ENCODE measurements at regions not wholly inside any gene's neighbourhood (a gene's known extent, or its start where the extent isn't known, plus 50 kb on each side); places are given as distances from the start of the nearest gene placed in this dataset.

GRCh38 chr1:199725002-199725565 is 302.4 kb upstream of the NR5A2 start:
- no peak for DNase-seq

DNA sequence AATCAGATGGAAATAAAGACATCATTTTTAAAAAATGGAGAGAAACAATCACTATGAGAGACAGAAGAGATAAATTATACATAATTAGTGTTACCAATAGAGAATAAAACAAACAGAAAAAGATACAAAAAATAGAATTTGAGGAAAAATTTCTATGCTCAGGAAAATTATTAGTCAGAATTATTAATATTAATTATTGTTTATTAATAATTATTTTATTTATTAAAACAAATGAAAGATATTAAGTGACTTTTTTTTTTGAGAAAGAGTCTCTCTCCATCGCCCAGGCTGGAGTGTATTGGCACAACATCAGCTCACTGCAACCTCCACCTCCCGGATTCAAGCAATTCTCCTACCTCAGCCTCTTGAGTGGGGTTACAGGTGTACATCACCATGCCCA is 299.8 kb upstream of the NR5A2 start:
- DNase-seq = no peak

GRCh38 chr1:199728345-199728744 is 299.2 kb upstream of the NR5A2 start:
- DNase-seq = no peak

GRCh38 chr1:199733125-199733524 is 294.4 kb upstream of the NR5A2 start:
- no peak for DNase-seq

DNA sequence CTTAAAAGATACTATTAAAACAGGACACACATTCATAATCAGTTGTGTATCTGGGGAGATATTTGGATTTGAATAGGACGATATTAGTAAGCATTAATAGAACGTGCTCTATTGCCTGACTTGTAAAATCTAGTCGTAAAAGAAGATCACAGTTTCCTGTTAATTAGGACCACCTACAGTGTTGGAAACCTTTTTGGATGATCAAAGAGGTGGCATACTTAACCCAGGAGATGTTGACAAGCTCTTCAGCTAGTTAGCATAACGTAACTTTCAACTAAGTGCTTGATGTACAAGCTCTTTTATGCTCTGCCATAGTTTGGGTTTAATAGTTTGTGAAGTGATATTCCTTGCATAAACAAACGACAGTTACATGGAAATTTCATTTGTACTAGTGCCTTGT is 293.3 kb upstream of the NR5A2 start:
- no peak for DNase-seq

GRCh38 chr1:199735660-199736059 is 291.9 kb upstream of the NR5A2 start:
- DNase-seq = no peak

DNA sequence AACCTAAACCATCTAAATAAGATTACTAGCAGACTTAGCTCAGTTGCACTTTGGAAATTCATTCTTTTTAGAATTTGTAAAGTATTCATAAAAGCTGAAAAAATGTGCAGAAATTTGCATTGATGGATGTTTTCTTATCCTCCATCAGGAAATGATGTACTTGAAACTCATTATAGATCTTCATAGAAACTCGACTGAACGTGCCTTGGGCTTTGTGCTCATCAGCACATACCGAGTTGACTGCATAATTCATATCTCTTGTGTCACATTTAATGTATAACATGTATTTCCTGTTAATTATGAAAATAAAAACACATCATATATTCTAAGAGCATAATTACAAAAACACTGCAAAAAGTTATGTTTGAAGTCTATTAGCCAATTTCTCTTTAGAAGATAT is 290.9 kb upstream of the NR5A2 start:
- DNase-seq = no peak

GRCh38 chr1:199741586-199741985 is 285.9 kb upstream of the NR5A2 start:
- no peak for DNase-seq

GRCh38 chr1:199742547-199742946 is 285.0 kb upstream of the NR5A2 start:
- DNase-seq = no peak

GRCh38 chr1:199743227-199743626 is 284.3 kb upstream of the NR5A2 start:
- no peak for DNase-seq

DNA sequence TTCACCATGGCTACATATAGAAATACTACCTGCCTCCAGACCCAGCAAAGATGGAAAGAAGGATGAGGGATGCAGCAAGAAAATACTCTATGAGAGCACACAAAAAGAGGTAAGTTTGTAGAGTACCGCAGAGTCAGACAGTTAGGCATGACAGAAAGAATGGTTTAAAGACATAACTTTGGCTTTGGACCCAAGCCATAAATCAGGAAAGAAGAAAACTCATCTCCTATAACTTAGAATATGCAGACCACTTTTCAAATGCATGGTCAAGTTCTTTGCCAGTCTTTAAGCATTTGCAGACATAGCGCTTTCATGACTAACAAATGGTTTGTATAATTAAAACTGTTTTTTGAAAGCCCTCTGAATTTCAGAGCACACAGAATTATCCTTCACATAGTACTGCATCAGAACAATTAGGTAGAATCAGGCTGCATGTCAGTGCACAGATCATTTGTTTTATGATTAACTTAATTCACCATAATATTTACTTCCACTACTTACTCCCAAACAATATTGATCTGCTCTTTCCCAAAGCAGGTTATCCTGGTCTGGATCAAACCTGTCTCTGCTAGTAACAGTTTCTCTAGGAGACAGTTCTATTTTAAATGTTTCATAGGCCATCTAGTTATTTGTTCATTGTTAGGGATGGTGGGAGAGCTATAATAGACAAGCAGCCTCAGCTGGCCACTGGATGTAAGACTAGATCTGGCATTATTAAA is 280.7 kb upstream of the NR5A2 start:
- DNase-seq = no peak

DNA sequence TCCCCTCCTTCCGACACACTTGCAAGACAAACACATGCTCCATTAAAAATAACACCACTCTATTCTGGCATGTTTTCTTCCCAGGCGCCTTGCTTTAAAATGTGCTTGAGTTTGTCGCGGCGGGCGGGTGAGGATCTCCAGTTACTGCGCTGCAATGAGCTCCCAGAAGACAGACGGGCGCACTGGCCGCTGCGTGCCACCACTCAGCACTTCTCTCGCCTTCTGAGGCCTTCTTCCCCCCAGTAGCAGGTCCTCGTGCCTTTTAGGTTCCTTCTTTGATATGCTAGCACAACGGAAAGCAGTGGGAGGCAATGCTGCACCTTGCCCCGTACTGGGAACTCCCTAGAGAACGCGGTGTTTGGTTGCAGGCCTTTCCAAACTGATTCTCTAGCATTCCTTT is 279.5 kb upstream of the NR5A2 start:
- DNase-seq = no peak

DNA sequence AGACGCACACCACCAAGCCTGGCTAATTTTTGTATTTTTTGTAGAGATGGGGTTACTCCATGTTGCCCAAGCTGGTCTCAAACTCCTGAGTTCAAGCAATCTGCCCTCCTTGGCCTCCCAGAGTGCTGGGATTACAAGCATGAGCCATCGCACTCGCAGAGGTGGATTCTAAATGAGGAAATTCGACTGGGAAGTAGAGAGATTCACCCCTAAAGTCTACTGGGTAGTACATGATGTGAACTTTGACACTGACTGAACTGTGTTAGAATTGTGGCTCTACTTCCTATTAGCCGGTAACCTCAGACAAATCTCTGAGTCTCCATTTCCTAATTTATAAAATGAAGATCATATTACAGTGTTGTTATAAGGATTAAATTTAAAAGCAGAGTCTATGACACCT is 276.0 kb upstream of the NR5A2 start:
- DNase-seq = no peak

- no peak for DNase-seq
Measured at GRCh38 chr1:199751962-199752687, 275.4 kb upstream of the NR5A2 start.

DNA sequence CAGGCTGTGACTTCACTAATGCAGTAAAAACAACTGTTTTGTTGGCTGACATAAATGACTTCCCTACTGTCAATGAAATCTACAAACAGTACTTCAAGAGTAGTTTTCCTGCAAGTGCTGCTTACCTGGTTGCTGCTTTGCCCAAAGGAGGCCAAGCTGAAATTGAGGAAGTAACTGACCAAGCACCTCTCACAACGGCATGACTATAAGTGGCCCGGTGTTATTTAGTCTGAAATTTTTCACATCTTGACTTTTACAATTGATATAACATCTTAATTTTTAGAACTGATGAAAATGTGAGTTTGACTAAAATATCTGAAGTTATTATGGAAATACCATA is 274.9 kb upstream of the NR5A2 start:
- no peak for DNase-seq

- DNase-seq = no peak
Measured at GRCh38 chr1:199753513-199753912, 274.0 kb upstream of the NR5A2 start.

DNA sequence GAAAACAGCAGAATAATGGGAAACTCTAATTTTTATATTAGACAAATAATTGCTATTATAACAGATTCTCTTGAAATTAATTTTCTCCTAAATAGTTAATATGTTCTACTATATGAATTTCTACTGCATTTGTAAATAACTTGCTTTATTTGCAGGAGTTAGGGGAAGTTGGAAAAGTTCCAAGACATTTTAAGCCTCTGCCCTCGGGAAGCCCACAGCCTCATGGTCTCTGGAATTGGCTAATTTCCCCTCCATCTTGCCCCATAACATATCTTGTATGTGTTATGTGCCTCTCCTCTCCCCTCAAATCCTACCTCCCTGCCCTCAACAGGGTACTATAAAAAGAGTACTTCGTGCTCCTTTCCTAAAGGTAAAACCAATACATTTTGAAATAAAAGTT is 271.4 kb upstream of the NR5A2 start:
- DNase-seq = no peak

DNA sequence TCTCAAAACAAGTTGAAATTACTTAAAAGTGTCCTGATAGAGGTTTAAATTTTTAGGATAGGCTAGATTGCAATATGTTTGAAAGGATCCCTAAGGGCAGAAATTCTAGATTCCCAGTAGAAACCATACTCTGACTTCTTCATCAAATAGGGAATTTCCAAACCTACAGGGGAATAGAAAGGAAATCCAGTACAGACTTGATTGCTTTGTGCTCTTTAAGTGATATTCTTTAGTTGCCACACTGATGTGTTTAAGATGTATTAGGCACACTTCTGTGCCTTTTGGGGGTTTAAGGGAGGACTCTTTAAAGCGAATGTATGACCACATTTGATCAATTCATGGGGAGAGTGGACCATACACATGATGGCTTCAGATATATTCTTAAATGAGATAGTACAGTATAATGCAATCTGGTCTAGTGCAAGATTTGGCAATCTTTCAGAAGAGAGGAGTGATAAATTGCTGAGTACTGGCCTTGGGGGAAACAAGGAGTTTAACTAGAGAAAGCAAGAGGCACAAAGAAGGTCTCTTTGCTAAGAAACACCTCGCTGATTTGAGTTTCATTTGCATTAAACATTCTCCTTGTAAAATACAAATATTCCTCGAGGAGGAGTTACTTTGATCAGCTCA is 268.8 kb upstream of the NR5A2 start:
- no peak for DNase-seq

- DNase-seq = no peak
Measured at GRCh38 chr1:199759268-199759730, 268.2 kb upstream of the NR5A2 start.

- DNase-seq = no peak
Measured at GRCh38 chr1:199762572-199762971, 264.9 kb upstream of the NR5A2 start.

DNA sequence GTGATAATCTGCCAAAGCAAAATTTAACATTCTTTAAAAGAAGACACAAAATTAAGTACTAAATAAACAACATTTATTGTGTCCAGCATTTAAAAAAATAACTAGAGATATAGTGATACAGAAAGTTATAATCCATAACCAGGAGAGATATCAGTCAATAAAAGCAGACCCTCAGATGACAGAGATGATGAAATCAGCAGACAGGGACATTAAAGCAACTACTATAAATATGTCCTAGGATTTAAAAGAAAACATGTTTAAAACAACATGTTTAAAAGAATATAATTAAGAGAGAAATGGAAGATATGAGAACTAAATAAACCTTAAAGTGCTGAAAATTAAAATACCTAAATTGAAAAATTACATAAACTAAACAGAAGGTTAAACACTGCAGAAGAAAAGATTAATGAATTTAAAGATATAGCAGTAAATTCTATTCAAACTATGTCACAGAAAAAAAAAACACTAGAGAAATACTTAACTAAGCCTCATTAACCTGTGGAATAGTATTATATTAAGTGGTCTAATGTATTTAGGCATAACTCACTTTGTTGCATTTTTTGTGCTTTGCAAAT is 261.2 kb upstream of the NR5A2 start:
- DNase-seq = no peak

DNA sequence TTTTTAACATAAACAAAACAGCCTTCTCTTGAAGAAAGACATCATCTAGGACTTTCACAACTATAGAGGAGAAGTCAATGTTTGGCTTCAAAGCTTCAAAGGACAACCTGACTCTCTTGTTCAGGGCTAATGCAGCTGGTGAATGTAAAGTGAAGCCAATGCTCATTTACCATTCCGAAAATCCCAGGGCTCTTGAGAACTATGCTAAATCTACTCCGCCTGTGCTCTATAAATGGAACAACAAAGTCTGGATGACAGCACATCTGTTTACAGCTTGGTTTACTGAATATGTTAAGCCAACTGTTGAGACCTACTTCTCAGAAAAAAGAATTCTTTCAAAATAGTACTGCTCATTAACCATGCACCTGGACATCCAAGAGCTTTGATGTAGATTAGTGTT is 259.8 kb upstream of the NR5A2 start:
- no peak for DNase-seq
